Effector memory CD8-positive, alpha-beta T cell (primary cell): ENCODE measurements at regions not wholly inside any gene's neighbourhood (a gene's known extent, or its start where the extent isn't known, plus 50 kb on each side); places are given as distances from the start of the nearest gene placed in this dataset.

Source experiments
- ATAC-seq: fragments of 150-1000 bp; cut with Tn5 transposase; replicated peaks from 2 replicates; pipeline ENCODE4 v1.10.0; 2021; ENCODE audit warnings: mild to moderate bottlenecking, moderate library complexity
- DNase-seq, 3 experiments: peaks; one replicate each; pipeline ENCODE4 v3.0.0; 2021
- H3K27ac Mint-ChIP-seq, 2 donors: one replicate each; pipeline ENCODE4 v1.8.0; 2022; ENCODE audit warnings: mild to moderate bottlenecking in 2 of 2, mixed read lengths in 2 of 2, moderate library complexity in 2 of 2
- H3K27me3 Mint-ChIP-seq, 2 donors: one replicate each; pipeline ENCODE4 v1.8.0; 2022; ENCODE audit warnings: mixed read lengths in 2 of 2
- H3K36me3 Mint-ChIP-seq: one replicate; pipeline ENCODE4 v1.8.0; 2022; ENCODE audit warnings: mild to moderate bottlenecking, moderate library complexity, mixed read lengths; ENCODE audit not compliant: insufficient read depth
- H3K4me1 Mint-ChIP-seq, 2 donors: one replicate each; pipeline ENCODE4 v1.8.0; 2022; ENCODE audit warnings: low read depth in 2 of 2, mixed read lengths in 2 of 2
- H3K4me3 Mint-ChIP-seq, 2 donors: one replicate each; pipeline ENCODE4 v1.8.0; 2022; ENCODE audit warnings: mild to moderate bottlenecking in 2 of 2, mixed read lengths in 2 of 2, moderate library complexity in 2 of 2
- H3K9me3 Mint-ChIP-seq, 2 donors: one replicate each; pipeline ENCODE4 v1.8.0; 2022; ENCODE audit warnings: mixed read lengths in 2 of 2

GRCh38 chr20:60986506-60987156 lies 265.4 kb upstream of the CDH4 start:
- ATAC-seq (no peak), DNase-seq (no peak)
- Mint-ChIP-seq H3K27me3 (peaks cover 0 to 1% of the 10 kb centered on the region in 2 donors), H3K4me1 (no peaks in the 10 kb centered on the region), H3K27ac (no peak overlapping the region), H3K9me3 (peaks cover 0 to 1% of the 10 kb centered on the region in 2 donors), H3K36me3 (no peaks in the 10 kb centered on the region), H3K4me3 (no peak overlapping the region)

DNA sequence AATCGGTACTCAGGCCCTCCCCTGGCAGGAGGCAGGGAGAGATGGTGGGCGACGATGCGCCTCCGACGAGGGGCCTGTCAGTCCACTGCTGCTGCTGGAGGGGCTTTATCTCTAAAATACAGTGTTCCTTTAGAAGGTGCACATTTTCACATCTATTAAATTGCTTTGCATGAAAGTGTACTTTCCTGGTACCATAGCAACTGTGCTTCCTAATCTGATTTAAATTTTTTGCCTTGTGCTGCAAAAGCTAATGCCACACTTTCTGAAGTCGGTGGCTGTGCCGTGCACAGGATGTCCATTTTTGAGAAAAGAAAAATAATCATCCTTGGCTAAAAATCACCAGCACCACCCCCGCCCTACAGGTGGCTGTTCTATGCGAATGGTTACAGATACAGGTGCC lies 262.0 kb upstream of the CDH4 start:
- Mint-ChIP-seq H3K27me3 (peaks cover 6 to 20% of the 10 kb centered on the region in 2 donors), H3K36me3 (no peaks in the 10 kb centered on the region), H3K4me1 (no peaks in the 10 kb centered on the region), H3K9me3 (peaks cover 0 to 1% of the 10 kb centered on the region in 2 donors), H3K27ac (no peak overlapping the region), H3K4me3 (no peak overlapping the region)
- ATAC-seq (no peak), DNase-seq (no peak)

- H3K4me1 Mint-ChIP-seq, result no peaks in the 10 kb centered on the region
- H3K4me3 Mint-ChIP-seq, result no peak overlapping the region
- no peak for ATAC-seq
- no peaks in the 10 kb centered on the region for H3K36me3 Mint-ChIP-seq
- no peak overlapping the region for H3K27ac Mint-ChIP-seq
- peaks cover 6 to 22% of the 10 kb centered on the region in 2 donors for H3K27me3 Mint-ChIP-seq
- peaks cover 0 to 1% of the 10 kb centered on the region in 2 donors for H3K9me3 Mint-ChIP-seq
- no peak for DNase-seq
These were observed 261.4 kb upstream of the CDH4 start for GRCh38 chr20:60990643-60991042.

GRCh38 chr20:60993433-60994044 lies 258.5 kb upstream of the CDH4 start:
- DNase-seq (no peak), ATAC-seq (no peak)
- Mint-ChIP-seq H3K27ac (no peak overlapping the region), H3K4me3 (no peak overlapping the region), H3K27me3 (peaks cover 6 to 22% of the 10 kb centered on the region in 2 donors), H3K4me1 (no peaks in the 10 kb centered on the region), H3K36me3 (no peaks in the 10 kb centered on the region), H3K9me3 (peaks cover 0 to 1% of the 10 kb centered on the region in 2 donors)

DNA sequence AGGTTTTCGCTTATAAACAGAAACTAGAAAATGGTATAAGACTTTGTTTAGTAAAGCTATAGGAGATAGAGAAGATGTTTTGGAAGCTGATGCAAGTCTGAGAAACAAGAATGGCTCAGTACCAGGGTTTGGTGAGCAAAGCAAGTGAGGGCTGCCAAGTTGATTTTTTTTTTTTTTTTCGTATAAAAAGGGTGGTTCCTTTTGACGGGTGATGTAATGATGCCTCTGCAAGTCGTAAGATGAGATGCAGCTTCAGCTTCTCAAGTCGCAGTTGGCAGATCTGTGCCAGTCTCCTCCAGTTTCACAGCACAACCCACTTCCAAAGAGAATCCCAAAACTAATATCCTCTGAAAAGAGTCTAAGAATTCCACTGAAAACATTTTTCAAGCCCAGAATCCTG lies 252.8 kb upstream of the CDH4 start:
- Mint-ChIP-seq H3K36me3 (no peaks in the 10 kb centered on the region), H3K4me1 (no peaks in the 10 kb centered on the region), H3K27ac (no peak overlapping the region), H3K4me3 (no peak overlapping the region), H3K9me3 (no peaks in the 10 kb centered on the region), H3K27me3 (peaks cover 0 to 12% of the 10 kb centered on the region in 2 donors)
- ATAC-seq, result no peak
- DNase-seq, result no peak

- H3K27ac Mint-ChIP-seq, result no peak overlapping the region
- no peak overlapping the region for H3K4me3 Mint-ChIP-seq
- no peaks in the 10 kb centered on the region for H3K36me3 Mint-ChIP-seq
- H3K4me1 Mint-ChIP-seq, result no peaks in the 10 kb centered on the region
- no peak for ATAC-seq
- H3K27me3 Mint-ChIP-seq, result peaks cover 9 to 26% of the 10 kb centered on the region in 2 donors
- H3K9me3 Mint-ChIP-seq, result peaks cover 0 to 5% of the 10 kb centered on the region in 2 donors
- no peak for DNase-seq
These were observed 250.0 kb upstream of the CDH4 start for GRCh38 chr20:61002090-61002489.

- Mint-ChIP-seq H3K27ac (no peak overlapping the region), H3K4me1 (no peaks in the 10 kb centered on the region), H3K4me3 (no peak overlapping the region), H3K9me3 (peaks cover 0 to 2% of the 10 kb centered on the region in 2 donors), H3K27me3 (peaks cover 0 to 34% of the 10 kb centered on the region in 2 donors), H3K36me3 (no peaks in the 10 kb centered on the region)
- ATAC-seq, result no peak
- DNase-seq, result no peak
These were observed 237.6 kb upstream of the CDH4 start for GRCh38 chr20:61014491-61014890.

DNA sequence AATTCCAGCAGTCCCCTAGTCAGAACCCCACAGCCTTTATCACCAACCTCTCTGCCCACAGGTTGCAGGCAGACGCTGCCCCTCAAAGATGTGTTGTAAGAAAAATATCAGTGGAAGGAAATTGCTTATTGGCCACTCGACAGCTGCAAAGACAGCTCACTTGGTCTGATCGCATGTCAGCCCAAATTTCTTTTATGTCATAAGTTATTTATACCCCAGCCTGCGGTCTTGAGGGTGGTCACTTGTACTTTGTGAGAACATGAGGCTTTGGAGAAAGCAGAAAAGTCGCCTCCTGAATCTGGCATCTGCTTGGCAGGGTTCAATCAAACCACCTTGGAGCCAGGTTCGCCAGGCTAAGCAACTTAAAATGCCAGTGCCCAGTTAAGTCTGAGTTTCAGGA lies 236.5 kb upstream of the CDH4 start:
- DNase-seq (no peak), ATAC-seq (no peak)
- H3K4me3 Mint-ChIP-seq, result no peak overlapping the region
- H3K9me3 Mint-ChIP-seq, result peaks cover 0 to 2% of the 10 kb centered on the region in 2 donors
- H3K27ac Mint-ChIP-seq, result no peak overlapping the region
- peaks cover 0 to 33% of the 10 kb centered on the region in 2 donors for H3K27me3 Mint-ChIP-seq
- no peaks in the 10 kb centered on the region for H3K4me1 Mint-ChIP-seq
- no peaks in the 10 kb centered on the region for H3K36me3 Mint-ChIP-seq

GRCh38 chr20:61019322-61019721 lies 232.7 kb upstream of the CDH4 start:
- Mint-ChIP-seq H3K9me3 (no peaks in the 10 kb centered on the region), H3K4me1 (no peaks in the 10 kb centered on the region), H3K36me3 (no peaks in the 10 kb centered on the region), H3K4me3 (no peak overlapping the region), H3K27ac (no peak overlapping the region), H3K27me3 (peaks cover 0 to 11% of the 10 kb centered on the region in 2 donors)
- DNase-seq, result no peak
- no peak for ATAC-seq

DNA sequence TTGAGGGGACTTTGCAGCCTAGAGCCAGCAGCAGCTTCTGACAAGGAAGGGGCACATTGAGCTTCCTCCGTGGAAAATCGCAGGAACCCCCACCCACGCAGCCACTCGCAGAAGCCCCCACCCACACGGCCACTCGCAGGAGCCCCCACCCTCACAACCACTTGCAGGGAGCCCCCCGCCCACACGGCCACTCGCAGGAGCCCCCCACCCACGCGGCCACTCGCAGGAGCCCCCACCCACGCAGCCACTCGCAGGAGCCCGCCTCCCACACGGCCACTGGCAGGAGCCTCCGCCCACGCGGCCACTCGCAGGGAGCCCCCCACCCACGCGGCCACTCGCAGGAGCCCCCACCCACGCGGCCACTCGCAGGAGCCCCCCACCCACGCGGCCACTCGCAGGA lies 228.4 kb upstream of the CDH4 start:
- peaks cover 0 to 5% of the 10 kb centered on the region in 2 donors for H3K9me3 Mint-ChIP-seq
- H3K27me3 Mint-ChIP-seq, result peaks cover 5 to 9% of the 10 kb centered on the region in 2 donors
- DNase-seq (no peak), ATAC-seq (no peak)
- no peaks in the 10 kb centered on the region for H3K4me1 Mint-ChIP-seq
- no peaks in the 10 kb centered on the region for H3K36me3 Mint-ChIP-seq
- no peak overlapping the region for H3K4me3 Mint-ChIP-seq
- H3K27ac Mint-ChIP-seq, result no peak overlapping the region

- H3K27me3 Mint-ChIP-seq, result peaks cover 5 to 9% of the 10 kb centered on the region in 2 donors
- H3K9me3 Mint-ChIP-seq, result peaks cover 0 to 5% of the 10 kb centered on the region in 2 donors
- DNase-seq, result no peak
- no peak overlapping the region for H3K27ac Mint-ChIP-seq
- no peak overlapping the region for H3K4me3 Mint-ChIP-seq
- ATAC-seq, result no peak
- no peaks in the 10 kb centered on the region for H3K36me3 Mint-ChIP-seq
- H3K4me1 Mint-ChIP-seq, result no peaks in the 10 kb centered on the region
These were observed 227.7 kb upstream of the CDH4 start for GRCh38 chr20:61024390-61024789.

- H3K9me3 Mint-ChIP-seq, result peaks cover 0 to 5% of the 10 kb centered on the region in 2 donors
- H3K4me1 Mint-ChIP-seq, result no peaks in the 10 kb centered on the region
- no peaks in the 10 kb centered on the region for H3K36me3 Mint-ChIP-seq
- no peak overlapping the region for H3K27ac Mint-ChIP-seq
- H3K4me3 Mint-ChIP-seq, result no peak overlapping the region
- H3K27me3 Mint-ChIP-seq, result peaks cover 5 to 9% of the 10 kb centered on the region in 2 donors
- no peak for DNase-seq
- ATAC-seq, result no peak
These were observed 226.5 kb upstream of the CDH4 start for GRCh38 chr20:61025536-61025935.

DNA sequence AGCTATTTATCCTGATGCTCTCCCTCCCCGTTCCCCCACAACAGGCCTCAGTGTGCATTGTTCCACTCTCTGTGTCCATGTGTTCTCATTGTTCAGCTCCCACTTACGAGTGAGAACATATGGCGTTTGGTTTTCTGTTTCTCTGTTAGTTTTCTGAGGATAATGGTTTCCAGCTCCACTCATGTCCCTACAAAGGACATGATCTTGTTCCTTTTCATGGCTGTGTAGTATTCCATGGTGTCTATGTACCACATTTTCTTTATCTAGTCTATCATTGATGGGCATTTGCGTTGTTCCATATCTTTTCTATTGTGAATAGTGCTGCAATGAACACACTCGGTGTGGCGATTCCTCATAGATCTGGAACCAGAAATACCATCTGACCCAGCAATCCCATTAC lies 225.9 kb upstream of the CDH4 start:
- Mint-ChIP-seq H3K4me3 (no peak overlapping the region), H3K36me3 (no peaks in the 10 kb centered on the region), H3K27me3 (peaks cover 5 to 9% of the 10 kb centered on the region in 2 donors), H3K27ac (no peak overlapping the region), H3K9me3 (peaks cover 0 to 5% of the 10 kb centered on the region in 2 donors), H3K4me1 (no peaks in the 10 kb centered on the region)
- DNase-seq (no peak), ATAC-seq (no peak)

GRCh38 chr20:61026731-61027130 lies 225.3 kb upstream of the CDH4 start:
- no peaks in the 10 kb centered on the region for H3K4me1 Mint-ChIP-seq
- DNase-seq, result no peak
- no peaks in the 10 kb centered on the region for H3K36me3 Mint-ChIP-seq
- no peak overlapping the region for H3K4me3 Mint-ChIP-seq
- peaks cover 5 to 9% of the 10 kb centered on the region in 2 donors for H3K27me3 Mint-ChIP-seq
- H3K9me3 Mint-ChIP-seq, result peaks cover 0 to 5% of the 10 kb centered on the region in 2 donors
- no peak for ATAC-seq
- H3K27ac Mint-ChIP-seq, result no peak overlapping the region
